HCT116 (cell line): ENCODE measurements at regions not wholly inside any gene's neighbourhood (a gene's known extent, or its start where the extent isn't known, plus 50 kb on each side); places are given as distances from the start of the nearest gene placed in this dataset.

Experiments
- ATAC-seq: fragments of 200-7000 bp; cut with Tn5 transposase; 2 replicates; pipeline ENCODE4 v1.9.1; 2020; ENCODE audit warnings: mild to moderate bottlenecking, moderate library complexity
- BruUV-seq: library from RNA; stranded (reverse); fragments of 400-500 nt; replicated peaks from 2 replicates; lab custom pipeline; 2021; lab: Mats Ljungman, UMichigan
- CTCF ChIA-PET: fragments of 300-600 bp; sonication (Branson Sonifier 250); formaldehyde crosslinking; loops from one replicate; lab custom pipeline; 2021; ENCODE audit warnings: antibody characterized with exemption; lab: Charles Lee
- POLR2A ChIA-PET: fragments of 300-600, 350-600 bp; sonication (Branson Sonifier 250); formaldehyde crosslinking; loops from one replicate; lab custom pipeline; 2021; ENCODE audit warnings: antibody characterized with exemption; lab: Charles Lee
- RAD21 ChIA-PET, 2 experiments: fragments of 300-600 bp; sonication (Branson Sonifier 250); formaldehyde crosslinking; loops; one replicate each; lab custom pipeline; 2023; ENCODE audit warnings: low total read pairs in 2 of 2; ENCODE audit not compliant: uncharacterized antibody in 2 of 2, unreplicated experiment in 2 of 2, low non-redundant PET in 1 of 2; lab: Charles Lee
- DNase-seq: peaks from one replicate; pipeline ENCODE4 v3.0.0-alpha.2; 2010; ENCODE audit warnings: low read depth, low spot score
- H2AFZ ChIP-seq: fragments of 200-600 bp; shearing (Covaris generic), sonication (generic); 2 replicates; pipeline ENCODE4 v1.6.1; 2017; ENCODE audit warnings: low read depth, mixed run types, mixed read lengths, antibody characterized with exemption, low read length; ENCODE audit not compliant: poor library complexity, severe bottlenecking
- H3K27ac ChIP-seq: 2 replicates; pipeline ENCODE4 v1.5.1; 2012; ENCODE audit warnings: low read depth, low read length
- H3K27me3 ChIP-seq: fragments of 200-600 bp; sonication (generic); 2 replicates; pipeline ENCODE4 v1.6.1; 2016; ENCODE audit warnings: mixed run types, low read length, mixed read lengths; ENCODE audit not compliant: insufficient read depth
- H3K36me3 ChIP-seq, 2 experiments: fragments of 200-500 bp in 1 of 2; fragments of 200-600 bp in 1 of 2; sonication (Bioruptor generic) in 1 of 2; sonication (generic) in 1 of 2; 2 replicates each; pipeline versions ENCODE4 v1.5.1 to v1.6.1; 2014 to 2016; ENCODE audit warnings: low read length in 2 of 2, inconsistent platforms in 1 of 2, mixed read lengths in 1 of 2, mixed run types in 1 of 2; ENCODE audit not compliant: insufficient read depth in 2 of 2, control insufficient read depth in 1 of 2
- H3K4me1 ChIP-seq, 2 experiments: fragments of 200-600 bp in 1 of 2; sonication (generic) in 1 of 2; 2 replicates each; pipeline versions ENCODE4 v1.5.1 to v1.6.1; 2012 to 2017; ENCODE audit warnings: low read length in 2 of 2, inconsistent platforms in 1 of 2, mild to moderate bottlenecking in 1 of 2, mixed read lengths in 1 of 2, mixed run types in 1 of 2, moderate library complexity in 1 of 2; ENCODE audit not compliant: insufficient read depth in 2 of 2, control insufficient read depth in 1 of 2
- H3K4me2 ChIP-seq: fragments of 200-600 bp; sonication (generic); 2 replicates; pipeline ENCODE4 v1.6.1; 2017; ENCODE audit warnings: mixed run types, low read length, mixed read lengths
- H3K4me3 ChIP-seq, 2 experiments: fragments of 200-600 bp in 1 of 2; sonication (generic) in 1 of 2; replicated peaks in 1 of 2; 2 replicates each; pipeline ENCODE4 v1.5.1; 2011 to 2016; ENCODE audit warnings: low read length in 2 of 2, control low read depth in 1 of 2, low read depth in 1 of 2, mild to moderate bottlenecking in 1 of 2, mixed read lengths in 1 of 2, mixed run types in 1 of 2
- H3K79me2 ChIP-seq: fragments of 200-600 bp; sonication (generic); 2 replicates; pipeline ENCODE4 v1.6.1; 2017; ENCODE audit warnings: mild to moderate bottlenecking, mixed run types, low read length, moderate library complexity, mixed read lengths; ENCODE audit not compliant: insufficient read depth
- H3K9ac ChIP-seq: fragments of 200-600 bp; sonication (generic); 2 replicates; pipeline ENCODE4 v1.6.1; 2016; ENCODE audit warnings: low read length, mixed read lengths
- H3K9me2 ChIP-seq: fragments of 200-600 bp; sonication (generic), shearing (Covaris generic); 2 replicates; pipeline ENCODE4 v1.6.1; 2017; ENCODE audit warnings: mixed run types, mild to moderate bottlenecking, moderate library complexity; ENCODE audit not compliant: insufficient read depth
- H3K9me3 ChIP-seq, 2 experiments: fragments of 200-500 bp in 1 of 2; fragments of 200-600 bp in 1 of 2; sonication (Bioruptor generic) in 1 of 2; sonication (generic) in 1 of 2; 2 replicates each; pipeline ENCODE4 v1.6.1; 2014 to 2017; ENCODE audit warnings: low read length in 2 of 2, mixed read lengths in 2 of 2, inconsistent platforms in 1 of 2, low read depth in 1 of 2, mild to moderate bottlenecking in 1 of 2, mixed run types in 1 of 2, moderate library complexity in 1 of 2; ENCODE audit not compliant: control insufficient read depth in 1 of 2, insufficient read depth in 1 of 2
- H4K20me1 ChIP-seq: fragments of 200-600 bp; sonication (generic), shearing (Covaris generic); 2 replicates; pipeline ENCODE4 v1.6.1; 2017; ENCODE audit warnings: mixed run types, mild to moderate bottlenecking, moderate library complexity; ENCODE audit not compliant: insufficient read depth
- CBX3 ChIP-seq: IDR thresholded peaks from 2 replicates; pipeline ENCODE4 v1.6.1; 2012; ENCODE audit warnings: low read depth
- CTCF ChIP-seq, 3 experiments: fragments of 200-600 bp in 1 of 3; sonication (generic) in 1 of 3; IDR thresholded peaks in 2 of 3; conservative IDR thresholded peaks in 1 of 3; 2 replicates each; pipeline ENCODE4 v1.5.1; 2012 to 2017; ENCODE audit warnings: low read depth in 2 of 3, low read length in 2 of 3, antibody characterized with exemption in 1 of 3, borderline replicate concordance in 1 of 3, control low read depth in 1 of 3, mild to moderate bottlenecking in 1 of 3, mixed read lengths in 1 of 3, mixed run types in 1 of 3, moderate library complexity in 1 of 3; ENCODE audit not compliant: insufficient read depth in 1 of 3
- EGR1 ChIP-seq: IDR thresholded peaks from 2 replicates; pipeline ENCODE4 v1.6.1; 2012; ENCODE audit warnings: low read depth
- ELF1 ChIP-seq: IDR thresholded peaks from 2 replicates; pipeline ENCODE4 v1.6.1; 2012; ENCODE audit warnings: low read depth, borderline replicate concordance
- EZH2phosphoT487 ChIP-seq: fragments of 200-600 bp; IDR thresholded peaks from 2 replicates; pipeline ENCODE4 v1.6.1; 2018; ENCODE audit warnings: antibody characterized with exemption, borderline replicate concordance
- JUND ChIP-seq: IDR thresholded peaks from 2 replicates; pipeline ENCODE4 v1.6.1; 2012
- MAX ChIP-seq: IDR thresholded peaks from 2 replicates; pipeline ENCODE4 v1.6.1; 2012
- RAD21 ChIP-seq: IDR thresholded peaks from 2 replicates; pipeline ENCODE4 v1.6.1; 2012; ENCODE audit warnings: low read depth, mild to moderate bottlenecking
- REST ChIP-seq: IDR thresholded peaks from 2 replicates; pipeline ENCODE4 v1.6.1; 2012; ENCODE audit warnings: low read depth
- SIN3A ChIP-seq: IDR thresholded peaks from 2 replicates; pipeline ENCODE4 v1.6.1; 2012; ENCODE audit warnings: low read depth
- SP1 ChIP-seq: IDR thresholded peaks from 2 replicates; pipeline ENCODE4 v1.6.1; 2012; ENCODE audit warnings: low read depth
- SRF ChIP-seq: IDR thresholded peaks from 2 replicates; pipeline ENCODE4 v1.6.1; 2012; ENCODE audit warnings: low read depth
- YY1 ChIP-seq: IDR thresholded peaks from 2 replicates; pipeline ENCODE4 v1.6.1; 2011; ENCODE audit warnings: low read length, low read depth, moderate library complexity, mild to moderate bottlenecking; ENCODE audit not compliant: insufficient replicate concordance; ENCODE audit errors: extremely low read depth
- ZFX ChIP-seq: fragments of 450-650 bp; IDR thresholded peaks from 2 replicates; pipeline ENCODE4 v1.6.1; 2017
- ZNF274 ChIP-seq: fragments of 200-500 bp; sonication (Bioruptor generic); IDR thresholded peaks from 2 replicates; pipeline ENCODE4 v1.6.1; 2014; ENCODE audit warnings: mild to moderate bottlenecking, low read depth, low read length, inconsistent platforms
- intact Hi-C: fragments of 100-400 bp; cut with micrococcal nuclease; formaldehyde crosslinking; loops from 2 replicates; pipeline ENCODE4 v1.10.0; 2022
- TF ChIP-seq, protein P1 (sequence below): IDR thresholded peaks from 2 replicates; pipeline ENCODE4 v1.6.1; 2012

- no peaks in the 10 kb centered on the region for H3K79me2 ChIP-seq
- DNase-seq, result no peak
- H3K4me1 ChIP-seq, result no peaks in the 10 kb centered on the region
- no peaks in the 10 kb centered on the region for H3K9me3 ChIP-seq
- H3K27me3 ChIP-seq, result no peaks in the 10 kb centered on the region
- TF ChIP-seq CBX3 (no peak), REST (no peak), SIN3A (no peak), JUND (no peak), ELF1 (no peak), ZNF274 (no peak), EZH2phosphoT487 (no peak), MAX (no peak), CTCF (IDR thresholded peaks at IDR 0.05 in 2 of 3, conservative IDR thresholded peaks at IDR 0.05 in 1 of 3; ENCODE audit: borderline replicate concordance in 1 of 3, insufficient read depth in 1 of 3, low read depth in 2 of 3, low read length in 2 of 3) (no peak), EGR1 (no peak), ZFX (no peak), YY1 (no peak), SRF (no peak), SP1 (no peak), RAD21 (no peak)
- TF ChIP-seq, protein P1, sequence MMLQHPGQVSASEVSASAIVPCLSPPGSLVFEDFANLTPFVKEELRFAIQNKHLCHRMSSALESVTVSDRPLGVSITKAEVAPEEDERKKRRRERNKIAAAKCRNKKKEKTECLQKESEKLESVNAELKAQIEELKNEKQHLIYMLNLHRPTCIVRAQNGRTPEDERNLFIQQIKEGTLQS, result no peak
- H2AFZ ChIP-seq, result no peak overlapping the region
- intact Hi-C loops, result no loop called here
- no peaks in the 10 kb centered on the region for H3K9me2 ChIP-seq
- no peak overlapping the region for H3K4me2 ChIP-seq
- ATAC-seq, result no peak
- H4K20me1 ChIP-seq, result no peaks in the 10 kb centered on the region
- RAD21 ChIA-PET, result no interaction called here
- no peak overlapping the region for H3K9ac ChIP-seq
- POLR2A ChIA-PET, result no interaction called here
- H3K36me3 ChIP-seq, result no peaks in the 10 kb centered on the region
- BruUV-seq, result no TSS peak
- no peak overlapping the region for H3K4me3 ChIP-seq
- CTCF ChIA-PET, result no interaction called here
- no peak overlapping the region for H3K27ac ChIP-seq
Observed at GRCh38 chrY:15440021-15440695, 915.8 kb downstream of the NLGN4Y start.
